OCI-LY1 (cell line): ENCODE measurements at regions not wholly inside any gene's neighbourhood (a gene's known extent, or its start where the extent isn't known, plus 50 kb on each side); places are given as distances from the start of the nearest gene placed in this dataset.

Source experiments
- EZH2 ChIP-seq: fragments of 200-600 bp; sonication (generic), shearing (Covaris generic); IDR thresholded peaks from 2 replicates; pipeline ENCODE4 v1.8.0; 2017; ENCODE audit warnings: borderline replicate concordance, mixed run types, mild to moderate bottlenecking, antibody characterized with exemption, low read length, moderate library complexity, mixed read lengths
- TF ChIP-seq, protein P1 (sequence below): fragments of 200-600 bp; sonication (generic), shearing (Covaris generic); IDR thresholded peaks from 2 replicates; pipeline ENCODE4 v1.5.1; 2017; ENCODE audit warnings: mild to moderate bottlenecking, antibody characterized with exemption, low read length, moderate library complexity, mixed read lengths

DNA sequence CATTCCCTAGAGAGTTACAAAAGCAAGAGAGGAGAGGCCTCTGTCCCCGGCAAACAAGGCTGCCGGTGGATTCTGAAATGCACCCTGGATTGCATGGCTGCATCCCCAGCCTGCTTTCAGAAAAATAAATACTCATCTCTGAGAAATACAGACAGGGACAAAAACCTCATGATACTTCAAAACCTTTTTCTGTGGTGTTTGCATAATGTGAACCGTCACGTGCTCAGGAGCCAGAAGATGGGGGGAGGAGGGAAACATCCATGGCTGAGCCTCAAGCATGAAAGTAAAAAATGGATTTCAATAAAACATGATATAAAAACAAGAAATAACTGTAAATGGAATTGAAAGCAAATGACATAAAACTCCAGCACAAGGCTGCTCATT is 198.5 kb upstream of the NCAM1 start:
- TF ChIP-seq, protein P1, sequence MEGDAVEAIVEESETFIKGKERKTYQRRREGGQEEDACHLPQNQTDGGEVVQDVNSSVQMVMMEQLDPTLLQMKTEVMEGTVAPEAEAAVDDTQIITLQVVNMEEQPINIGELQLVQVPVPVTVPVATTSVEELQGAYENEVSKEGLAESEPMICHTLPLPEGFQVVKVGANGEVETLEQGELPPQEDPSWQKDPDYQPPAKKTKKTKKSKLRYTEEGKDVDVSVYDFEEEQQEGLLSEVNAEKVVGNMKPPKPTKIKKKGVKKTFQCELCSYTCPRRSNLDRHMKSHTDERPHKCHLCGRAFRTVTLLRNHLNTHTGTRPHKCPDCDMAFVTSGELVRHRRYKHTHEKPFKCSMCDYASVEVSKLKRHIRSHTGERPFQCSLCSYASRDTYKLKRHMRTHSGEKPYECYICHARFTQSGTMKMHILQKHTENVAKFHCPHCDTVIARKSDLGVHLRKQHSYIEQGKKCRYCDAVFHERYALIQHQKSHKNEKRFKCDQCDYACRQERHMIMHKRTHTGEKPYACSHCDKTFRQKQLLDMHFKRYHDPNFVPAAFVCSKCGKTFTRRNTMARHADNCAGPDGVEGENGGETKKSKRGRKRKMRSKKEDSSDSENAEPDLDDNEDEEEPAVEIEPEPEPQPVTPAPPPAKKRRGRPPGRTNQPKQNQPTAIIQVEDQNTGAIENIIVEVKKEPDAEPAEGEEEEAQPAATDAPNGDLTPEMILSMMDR, result no peak
- TF ChIP-seq EZH2, result no peak
